ENCODE measurements at regions not wholly inside any gene's neighbourhood (a gene's known extent, or its start where the extent isn't known, plus 50 kb on each side); places are given as distances from the start of the nearest gene placed in this dataset.

GRCh38 chr5:104049752-104050151 is 487.2 kb upstream of the NUDT12 start:
- Histone ChIP-seq H3K36me3 (replicated peaks in 1 of 2; ENCODE audit: control insufficient read depth in 1 of 2, insufficient read depth in 2 of 2, low read length in 1 of 2) (no peaks in the 10 kb centered on the region), H3K9ac (no peak overlapping the region), H3K27ac (ENCODE audit: low read depth in 2 of 2, low read length in 1 of 2) (no peak overlapping the region), H4K20me1 (ENCODE audit: insufficient read depth) (no peaks in the 10 kb centered on the region), H3K4me3 (ENCODE audit: low read depth in 2 of 2, low read length in 1 of 2) (no peak overlapping the region), H3K9me2 (no peaks in the 10 kb centered on the region), H3K4me1 (ENCODE audit: control insufficient read depth in 1 of 2, insufficient read depth in 2 of 2, low read depth in 1 of 2, low read length in 1 of 2) (peaks cover 0 to 2% of the 10 kb centered on the region in 2 experiments; a peak in 2 of 4 replicates), H3K4me2 (no peak overlapping the region), H2AFZ (ENCODE audit: low read depth) (no peak overlapping the region), H3K9me3 (no peaks in the 10 kb centered on the region), H3F3A (replicated peaks; ENCODE audit: insufficient read depth) (no peaks in the 10 kb centered on the region), H3K79me2 (ENCODE audit: insufficient read depth) (no peaks in the 10 kb centered on the region), H3K27me3 (ENCODE audit: insufficient read depth) (no peaks in the 10 kb centered on the region)
- TF ChIP-seq REST (IDR thresholded peaks at IDR 0.05; ENCODE audit: low read depth, low read length) (no peak), RAD21 (IDR thresholded peaks at IDR 0.05; ENCODE audit: low read length) (no peak), TAF1 (IDR thresholded peaks at IDR 0.05; ENCODE audit: borderline replicate concordance, low read depth, low read length) (no peak), CTCF (IDR thresholded peaks at IDR 0.05) (no peak), USF1 (IDR thresholded peaks at IDR 0.05; ENCODE audit: borderline replicate concordance, low read depth) (no peak)
- ChIA-PET POLR2A (no interaction called here), CTCF (no interaction called here)
- WGBS (ENCODE audit: low lambda C conversion rate) = 100% methylated on average over 3 of the region's 8 CpGs
- DNase-seq = no peak

- H3F3A ChIP-seq (replicated peaks; ENCODE audit: insufficient read depth) = no peaks in the 10 kb centered on the region
- H3K36me3 ChIP-seq (replicated peaks in 1 of 2; ENCODE audit: control insufficient read depth in 1 of 2, insufficient read depth in 2 of 2, low read length in 1 of 2) = no peaks in the 10 kb centered on the region
- 84% methylated on average over 2 of the region's 2 CpGs for WGBS (ENCODE audit: low lambda C conversion rate)
- H4K20me1 ChIP-seq (ENCODE audit: insufficient read depth) = no peaks in the 10 kb centered on the region
- H3K4me3 ChIP-seq (ENCODE audit: low read depth in 2 of 2, low read length in 1 of 2) = no peak overlapping the region
- ChIA-PET POLR2A (no interaction called here), CTCF (no interaction called here)
- TF ChIP-seq RFX5 (IDR thresholded peaks at IDR 0.05; ENCODE audit: low read length) (no peak), FOSL2 (IDR thresholded peaks at IDR 0.05; ENCODE audit: borderline replicate concordance, low read depth) (no peak), JUND (IDR thresholded peaks at IDR 0.05) (no peak)
- H3K4me2 ChIP-seq = no peak overlapping the region
- DNase-seq = no peak
- no peak overlapping the region for H3K9ac ChIP-seq
- H3K27ac ChIP-seq (ENCODE audit: low read depth in 2 of 2, low read length in 1 of 2) = peak overlapping the region in 1 of 2 experiments; percentile 11; a peak in 1 of 4 replicates
- H3K9me3 ChIP-seq = no peaks in the 10 kb centered on the region
- H2AFZ ChIP-seq (ENCODE audit: low read depth) = no peak overlapping the region
- no peaks in the 10 kb centered on the region for H3K79me2 ChIP-seq (ENCODE audit: insufficient read depth)
- no peaks in the 10 kb centered on the region for H3K27me3 ChIP-seq (ENCODE audit: insufficient read depth)
- no peaks in the 10 kb centered on the region for H3K9me2 ChIP-seq
- H3K4me1 ChIP-seq (ENCODE audit: control insufficient read depth in 1 of 2, insufficient read depth in 2 of 2, low read depth in 1 of 2, low read length in 1 of 2) = peaks cover 0 to 2% of the 10 kb centered on the region in 2 experiments; a peak in 2 of 4 replicates
Observed at GRCh38 chr5:104048231-104048630, 485.6 kb upstream of the NUDT12 start.
